ENCODE measurements at regions not wholly inside any gene's neighbourhood (a gene's known extent, or its start where the extent isn't known, plus 50 kb on each side); places are given as distances from the start of the nearest gene placed in this dataset.

DNA sequence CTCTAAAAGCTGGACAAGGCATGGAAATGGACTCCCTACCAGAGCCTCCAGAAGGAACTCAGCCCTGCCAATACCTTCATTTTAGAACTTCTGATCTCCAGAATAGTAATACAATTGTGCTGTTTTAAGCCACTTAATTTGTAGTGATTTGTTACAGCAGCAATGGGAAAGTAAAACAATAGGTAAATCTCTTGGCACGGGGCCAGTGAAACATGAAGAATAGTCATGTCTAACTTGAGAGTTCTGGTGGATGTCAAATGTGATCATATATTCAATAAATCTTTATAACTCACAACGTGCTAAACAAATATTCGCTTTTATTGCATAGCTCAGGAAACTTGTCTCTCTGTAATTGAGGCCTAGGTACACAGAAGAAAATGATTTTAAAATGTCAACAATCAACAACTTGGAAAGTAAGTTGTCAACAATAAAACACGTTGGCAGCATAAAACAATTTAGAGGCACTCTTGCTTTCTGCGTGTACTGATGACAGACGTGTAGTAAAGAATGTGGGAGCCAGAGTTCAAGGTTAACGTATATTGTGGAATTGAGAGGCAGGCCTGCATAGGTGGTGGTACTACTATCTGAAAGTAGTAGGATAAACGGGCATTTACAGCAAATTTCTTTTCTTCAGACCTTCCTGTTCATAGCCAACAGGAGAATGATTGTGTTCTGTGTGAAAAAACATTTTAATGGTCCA, 140.5 kb upstream of the OPRM1 start:
- DNase-seq (ENCODE audit: low read depth in 4 of 4, low spot score in 2 of 4): no peak

DNA sequence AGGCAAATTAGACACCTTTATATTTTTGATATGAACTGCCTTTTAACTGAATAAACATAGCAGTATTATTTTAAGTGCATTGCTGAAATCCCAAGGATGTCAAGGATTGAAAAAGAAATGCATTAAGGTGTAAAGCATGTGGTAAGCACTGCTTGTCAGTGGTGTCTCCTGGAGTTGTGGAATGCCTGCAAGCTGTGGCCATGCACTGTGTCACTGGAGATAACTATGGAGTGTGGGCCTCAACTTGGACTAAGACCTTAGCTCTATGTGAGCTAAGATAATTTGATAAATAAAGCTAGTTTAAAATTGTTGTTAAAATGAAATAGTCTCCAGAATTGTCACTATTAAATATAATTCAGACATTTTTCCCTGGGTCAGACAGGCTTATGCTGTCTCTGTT, 156.6 kb upstream of the OPRM1 start:
- no peak for DNase-seq (ENCODE audit: low read depth in 4 of 4, low spot score in 2 of 4)

DNA sequence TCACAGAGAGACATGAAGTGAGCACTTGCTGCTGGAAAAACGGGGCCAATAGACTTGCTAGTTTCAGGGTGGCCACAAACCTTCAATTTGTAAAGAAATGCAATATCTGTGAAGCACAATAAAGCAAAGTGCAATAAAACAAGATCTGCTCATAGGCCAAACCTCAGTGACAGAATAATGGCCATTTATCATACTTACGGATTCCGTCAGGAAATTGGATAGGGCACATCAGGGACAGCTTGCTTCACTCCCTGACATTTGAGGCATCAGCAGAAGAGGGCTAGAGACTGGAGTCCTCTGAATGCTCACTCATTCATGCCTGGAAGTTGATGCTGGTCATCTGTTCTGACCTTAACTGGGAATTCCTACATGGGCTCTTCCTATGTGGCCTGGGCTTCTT, 165.5 kb upstream of the OPRM1 start:
- DNase-seq (ENCODE audit: low read depth in 4 of 4, low spot score in 2 of 4): peak in 3 of 4 donors; percentile 3 to 8 (median 3)

DNA sequence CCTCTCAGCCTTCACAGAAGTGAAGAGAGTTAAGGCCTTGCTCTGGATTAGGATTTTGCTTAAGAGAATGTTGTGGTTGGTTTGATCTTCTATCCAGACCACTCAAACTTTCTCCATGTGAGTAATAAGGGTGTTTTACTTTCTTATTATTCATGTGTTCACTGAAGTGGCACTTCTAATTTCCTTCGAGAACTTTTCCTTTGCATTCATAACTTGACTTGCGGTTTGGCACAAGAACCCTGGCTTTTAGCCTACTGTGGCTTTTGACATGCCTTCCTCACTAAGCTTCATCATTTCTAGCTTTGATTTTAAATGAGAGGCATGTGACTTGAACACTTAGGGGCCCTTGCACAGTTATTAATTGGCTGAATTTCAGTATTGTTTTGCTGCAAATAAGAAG, 166.1 kb upstream of the OPRM1 start:
- no peak for DNase-seq (ENCODE audit: low read depth in 4 of 4, low spot score in 2 of 4)

DNA sequence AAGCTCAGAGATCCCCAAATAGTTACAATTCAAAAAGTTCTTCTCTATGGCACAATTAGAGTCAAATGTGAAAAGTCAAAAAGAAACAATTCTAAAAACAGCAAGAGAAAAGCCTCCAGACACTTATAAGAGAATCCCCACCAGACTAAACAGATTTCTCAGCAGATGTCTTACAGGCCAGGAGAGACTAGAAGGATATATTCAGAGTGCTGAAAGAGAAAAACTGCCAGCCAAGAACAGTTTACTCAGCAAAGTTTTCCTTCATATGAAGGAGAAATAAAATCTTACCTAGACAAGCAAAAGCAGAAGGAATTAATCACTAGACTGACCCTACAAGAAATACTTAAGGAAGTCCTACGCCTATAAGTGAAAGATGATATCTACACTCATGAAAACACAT, 176.1 kb upstream of the OPRM1 start:
- DNase-seq (ENCODE audit: low read depth in 4 of 4, low spot score in 2 of 4): no peak

DNA sequence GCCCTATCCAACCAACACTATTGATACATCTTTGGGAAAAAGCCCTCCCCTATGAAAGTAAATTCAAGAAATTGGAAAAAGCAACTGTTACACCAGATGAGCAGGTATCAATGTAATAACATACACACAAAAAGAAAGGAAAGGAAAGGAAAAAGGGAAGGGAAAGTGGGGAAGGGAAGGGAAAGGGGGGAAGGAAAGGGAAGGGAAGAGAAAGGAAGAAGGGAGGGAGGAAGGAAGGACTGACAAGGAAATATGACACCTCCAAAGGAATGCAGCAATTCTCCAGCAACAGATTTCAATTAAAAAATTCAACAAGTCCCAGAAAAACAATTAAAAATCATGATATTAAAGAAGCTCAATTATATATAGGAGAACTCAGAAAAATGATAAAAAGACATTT, 176.9 kb upstream of the OPRM1 start:
- no peak for DNase-seq (ENCODE audit: low read depth in 4 of 4, low spot score in 2 of 4)

DNA sequence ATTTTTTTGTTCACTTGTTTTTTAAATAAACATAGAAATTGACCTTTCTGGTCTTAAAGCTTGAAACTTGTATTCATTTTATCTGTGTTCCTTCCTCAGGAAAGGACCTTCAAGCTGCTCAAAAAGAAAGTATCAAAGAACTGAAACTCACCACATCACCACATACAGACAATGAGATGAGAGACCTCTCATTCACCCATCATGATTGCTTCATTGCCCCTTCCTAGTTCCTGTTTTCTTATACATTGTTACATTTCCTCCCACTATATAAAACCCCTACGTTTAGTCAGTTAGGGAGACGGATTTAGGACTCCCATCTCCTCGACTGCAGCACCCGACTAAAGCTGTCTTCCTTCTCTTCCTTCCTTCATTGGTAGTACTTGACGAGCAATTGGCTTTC, 180.5 kb upstream of the OPRM1 start:
- no peak for DNase-seq (ENCODE audit: low read depth in 4 of 4, low spot score in 2 of 4)

DNA sequence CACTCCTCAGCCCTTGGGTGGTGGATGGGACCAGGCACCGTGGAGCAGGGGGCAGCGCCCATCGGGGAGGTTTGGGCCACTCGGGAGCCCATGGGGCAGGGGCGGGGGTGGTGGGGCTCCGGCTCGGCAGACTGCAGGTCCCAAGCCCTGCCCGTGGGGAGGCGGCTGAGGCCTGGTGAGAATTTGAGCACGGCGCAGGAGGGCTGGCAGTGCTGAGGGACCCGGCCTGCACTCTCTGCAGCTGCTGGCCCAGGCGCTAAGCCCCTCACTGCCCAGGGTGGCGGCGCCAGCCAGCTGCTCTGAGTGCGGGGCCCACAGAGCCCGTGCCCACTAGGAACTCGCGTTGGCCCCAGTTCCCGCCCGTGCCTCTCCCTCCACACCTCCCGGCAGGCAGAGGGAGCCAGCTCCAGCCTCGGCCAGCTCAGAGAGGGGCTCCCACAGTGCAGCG, 182.1 kb upstream of the OPRM1 start:
- DNase-seq (ENCODE audit: low read depth in 4 of 4, low spot score in 2 of 4): no peak

DNA sequence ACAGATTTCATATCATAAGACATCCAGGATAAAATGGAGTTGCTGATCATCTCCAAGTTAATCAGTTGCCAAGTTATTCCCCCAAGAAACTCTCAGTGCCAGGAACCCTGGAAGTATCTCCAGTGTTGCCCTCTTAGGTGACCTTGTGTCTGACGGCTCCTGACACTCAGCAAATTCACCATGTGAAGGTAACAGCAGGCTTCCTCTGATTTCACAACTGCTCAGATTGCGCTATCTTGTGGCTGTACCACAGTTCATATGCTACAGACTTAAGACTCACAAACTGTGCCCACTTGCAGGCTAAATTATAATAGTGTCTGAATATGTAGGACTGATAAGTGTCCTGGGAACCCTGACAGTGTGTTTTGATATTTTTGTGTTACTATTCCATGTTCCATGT, 186.6 kb upstream of the OPRM1 start:
- DNase-seq (ENCODE audit: low read depth in 4 of 4, low spot score in 2 of 4): no peak

DNA sequence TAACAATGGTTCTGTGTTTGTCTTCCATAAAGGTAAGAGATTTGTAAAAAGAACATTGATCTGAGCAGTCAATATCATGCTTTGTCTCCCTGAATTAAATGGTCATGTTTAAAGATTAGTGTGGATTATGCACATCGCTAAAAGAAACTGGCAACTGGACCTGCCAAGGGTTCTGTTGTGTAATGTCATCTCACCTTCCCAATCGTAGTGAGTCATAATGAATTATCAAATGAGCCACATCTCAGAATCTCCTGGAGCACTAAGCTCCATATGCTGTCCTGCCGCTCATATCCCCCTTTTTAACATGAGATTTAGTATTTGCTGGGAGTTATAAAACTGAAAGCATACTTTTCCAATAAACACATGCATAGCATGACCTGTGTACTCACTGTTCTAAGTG, 187.0 kb upstream of the OPRM1 start:
- DNase-seq (ENCODE audit: low read depth in 4 of 4, low spot score in 2 of 4): no peak

DNA sequence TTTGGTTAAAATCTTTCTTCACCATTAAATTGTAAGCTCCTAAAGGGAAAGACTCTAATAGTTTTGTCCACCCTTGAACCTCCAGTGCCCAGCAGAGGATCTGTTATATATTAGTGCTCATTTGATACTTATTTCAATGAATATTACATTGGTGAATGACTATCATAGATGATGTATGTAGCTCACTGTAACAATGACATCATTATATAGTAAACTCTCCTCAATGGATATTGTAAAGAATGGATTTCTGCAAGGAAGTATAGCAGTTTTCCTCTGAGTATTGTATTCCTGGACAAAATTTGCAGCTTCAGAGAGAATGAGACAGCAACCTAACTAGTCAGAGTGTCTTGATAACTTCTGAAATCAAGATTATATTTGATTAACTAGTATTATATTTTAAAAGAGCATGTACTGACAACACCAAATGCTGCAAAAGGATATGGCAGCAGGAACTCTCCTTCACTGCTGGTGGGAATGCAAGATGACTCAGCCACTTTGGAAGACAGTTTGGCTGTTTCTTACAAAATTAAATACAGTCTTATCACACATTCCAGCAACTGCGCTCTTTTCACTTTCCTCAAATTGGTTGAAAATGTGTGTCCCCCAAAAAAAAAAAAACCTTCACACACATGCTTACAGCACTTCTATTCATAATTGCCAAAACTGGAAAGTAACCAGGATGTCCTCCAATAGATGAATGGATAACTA, 189.8 kb upstream of the OPRM1 start:
- DNase-seq (ENCODE audit: low read depth in 4 of 4, low spot score in 2 of 4): no peak

DNA sequence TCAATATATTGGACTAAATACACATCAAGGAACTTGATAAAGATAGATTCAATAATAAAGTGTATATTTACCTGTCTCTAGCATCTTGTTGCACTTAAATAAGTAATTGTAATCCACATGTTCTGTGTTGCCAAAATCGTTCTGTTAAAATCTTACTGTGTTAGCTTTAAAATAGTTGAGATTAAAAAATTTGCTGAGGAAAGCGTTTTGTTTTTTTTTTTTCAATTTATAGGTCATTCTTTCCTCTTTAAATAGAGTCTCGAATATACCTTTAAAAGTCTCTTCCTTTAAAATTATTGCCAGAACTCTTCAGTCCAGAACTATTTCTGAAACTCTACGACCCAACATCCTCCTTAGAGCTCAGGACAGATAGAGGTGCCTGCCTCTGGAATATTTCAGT, 195.6 kb upstream of the OPRM1 start:
- no peak for DNase-seq (ENCODE audit: low read depth in 4 of 4, low spot score in 2 of 4)

DNA sequence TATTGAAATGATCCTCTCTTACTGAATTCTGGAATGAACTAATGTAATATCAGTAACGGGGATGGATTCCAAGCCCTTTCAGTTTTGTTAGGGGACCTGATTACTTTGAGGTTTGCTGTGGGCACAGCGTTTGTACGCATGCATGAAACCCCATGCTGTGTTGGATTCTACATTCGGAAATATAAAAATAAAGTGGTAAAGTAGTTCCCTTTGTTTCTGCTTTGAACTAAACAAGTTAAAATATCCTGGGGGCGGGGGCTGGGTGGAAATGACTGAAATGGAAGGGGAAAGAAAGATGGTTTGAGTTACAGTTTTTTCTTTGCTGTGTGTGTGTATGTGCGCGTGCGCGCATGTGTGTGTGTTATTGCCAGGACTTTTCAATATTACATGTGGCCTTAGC, 196.5 kb upstream of the OPRM1 start:
- DNase-seq (ENCODE audit: low read depth in 4 of 4, low spot score in 2 of 4): no peak

DNA sequence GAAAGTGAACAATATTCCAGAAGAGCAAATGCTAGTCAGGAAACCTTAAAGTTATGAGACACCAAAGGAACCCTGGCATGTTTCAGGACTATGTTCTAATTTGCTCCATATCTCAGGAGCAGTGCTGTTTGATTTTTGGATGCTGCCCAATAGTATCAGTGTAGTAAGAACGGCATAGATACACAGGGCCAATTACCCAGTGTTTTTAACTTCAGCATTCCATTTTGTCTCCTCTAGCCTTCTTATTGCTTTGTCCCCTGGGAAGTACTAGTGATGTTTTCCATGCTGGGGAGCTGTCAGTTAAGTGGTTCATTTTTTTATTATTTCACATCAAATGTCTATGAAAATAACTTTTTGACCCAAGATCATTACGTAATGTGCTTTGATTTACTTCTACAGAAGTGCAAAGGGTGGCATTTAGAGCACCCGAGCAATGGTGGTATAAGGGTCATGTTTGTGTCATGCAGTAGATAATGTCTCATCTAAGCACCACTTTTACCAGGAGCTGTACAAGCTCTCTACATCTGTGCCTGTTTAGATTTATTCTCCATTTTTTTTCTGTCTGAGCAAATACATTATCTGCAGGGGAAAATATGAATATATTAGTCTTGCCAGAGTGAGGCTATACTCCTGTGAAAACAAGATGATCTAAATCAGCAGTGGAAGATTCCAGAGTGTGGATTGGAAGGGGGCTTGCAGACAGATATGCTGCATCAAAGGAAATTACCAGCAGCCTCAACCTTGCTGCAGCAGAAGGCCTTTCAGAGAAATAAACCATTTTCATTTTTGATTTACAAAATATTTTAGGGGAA, 198.8 kb upstream of the OPRM1 start:
- no peak for DNase-seq (ENCODE audit: low read depth in 4 of 4, low spot score in 2 of 4)

DNA sequence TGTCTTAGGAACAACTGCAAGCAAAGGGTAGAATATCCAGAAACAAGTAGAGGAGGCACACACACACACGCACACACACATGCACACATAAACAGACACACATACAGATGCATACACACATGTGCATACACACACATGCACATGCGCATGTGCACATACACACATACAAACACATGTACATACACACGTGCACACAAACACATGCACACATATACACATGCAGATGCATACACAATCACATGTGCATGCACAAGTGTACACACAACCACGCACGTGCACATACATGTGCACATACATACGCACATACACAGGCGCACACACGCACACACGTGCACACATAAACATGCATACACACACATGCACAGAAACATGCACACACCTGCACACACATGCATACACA, 206.5 kb upstream of the OPRM1 start:
- DNase-seq (ENCODE audit: low read depth in 4 of 4, low spot score in 2 of 4): no peak

DNA sequence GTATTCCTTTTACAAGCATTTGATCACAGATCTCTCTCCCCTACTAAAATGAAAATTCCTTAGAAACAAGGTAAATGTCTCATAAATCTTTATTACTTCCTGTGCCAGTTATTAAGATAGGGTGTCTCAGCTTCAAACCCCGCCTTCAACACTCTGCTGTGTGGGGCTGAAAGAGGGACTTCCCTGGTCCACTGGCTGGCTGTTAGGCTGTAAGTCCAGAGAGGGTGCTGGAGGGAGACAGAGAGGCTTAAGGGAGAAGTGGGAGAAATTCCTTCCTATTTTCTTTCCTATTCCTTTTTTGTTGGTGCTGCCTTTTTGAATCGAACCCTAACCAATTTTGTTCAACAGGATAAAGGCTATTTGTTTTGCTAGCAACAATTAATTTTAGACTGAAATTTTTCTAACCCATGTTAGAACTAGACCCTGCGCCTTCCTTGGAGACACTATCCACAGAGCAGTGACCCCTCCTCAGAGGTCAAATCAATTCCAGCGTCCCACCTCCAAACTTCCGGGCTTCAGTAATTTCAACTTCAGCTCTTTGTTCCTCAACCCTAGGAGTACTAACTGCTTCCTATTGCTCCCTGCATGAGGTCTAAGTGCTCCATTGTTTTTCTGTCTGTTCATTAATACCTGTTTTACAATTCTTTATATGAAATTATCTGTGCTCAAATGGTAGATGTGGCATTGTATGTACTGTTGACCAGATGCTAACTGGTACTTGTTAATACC, 207.5 kb upstream of the OPRM1 start:
- no peak for DNase-seq (ENCODE audit: low read depth in 4 of 4, low spot score in 2 of 4)

DNA sequence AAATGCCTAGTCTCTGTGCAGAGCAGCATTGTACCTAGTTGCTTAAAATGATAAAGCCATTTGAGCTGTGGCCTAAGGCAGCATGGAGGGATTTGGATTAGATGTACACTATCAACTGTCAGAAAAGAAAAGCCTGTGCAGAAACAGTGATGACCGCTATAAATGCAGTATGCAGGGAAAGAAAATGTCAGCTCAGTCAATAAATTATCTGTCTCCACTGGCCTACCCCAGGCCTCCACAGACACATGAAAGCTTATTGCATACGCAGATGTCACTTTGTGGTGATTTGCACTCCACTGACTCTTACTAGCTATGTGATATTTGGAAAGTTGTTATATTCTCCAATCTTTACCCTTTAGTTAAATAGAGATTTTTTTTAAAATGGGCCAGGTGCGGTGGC, 221.9 kb upstream of the OPRM1 start:
- DNase-seq (ENCODE audit: low read depth in 4 of 4, low spot score in 2 of 4): no peak

DNA sequence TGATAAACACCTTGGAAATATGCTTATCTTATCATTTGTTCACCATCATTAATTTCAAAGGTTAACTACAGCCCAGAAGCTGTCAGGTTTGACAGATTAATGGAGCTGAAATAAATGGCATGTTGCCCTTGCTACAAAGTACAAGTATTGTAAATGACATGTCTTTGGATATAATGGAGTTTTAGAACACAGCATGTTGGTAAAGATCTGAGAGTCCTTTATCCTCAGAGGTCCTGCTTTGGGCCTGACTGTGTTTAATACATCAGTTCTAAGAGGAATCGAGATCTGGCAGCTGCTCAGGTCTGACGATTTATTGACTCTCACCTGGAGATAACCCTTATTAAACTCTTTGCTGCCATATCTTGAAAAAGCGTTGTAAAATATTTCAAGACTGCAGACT, 222.7 kb upstream of the OPRM1 start:
- DNase-seq (ENCODE audit: low read depth in 4 of 4, low spot score in 2 of 4): no peak

DNA sequence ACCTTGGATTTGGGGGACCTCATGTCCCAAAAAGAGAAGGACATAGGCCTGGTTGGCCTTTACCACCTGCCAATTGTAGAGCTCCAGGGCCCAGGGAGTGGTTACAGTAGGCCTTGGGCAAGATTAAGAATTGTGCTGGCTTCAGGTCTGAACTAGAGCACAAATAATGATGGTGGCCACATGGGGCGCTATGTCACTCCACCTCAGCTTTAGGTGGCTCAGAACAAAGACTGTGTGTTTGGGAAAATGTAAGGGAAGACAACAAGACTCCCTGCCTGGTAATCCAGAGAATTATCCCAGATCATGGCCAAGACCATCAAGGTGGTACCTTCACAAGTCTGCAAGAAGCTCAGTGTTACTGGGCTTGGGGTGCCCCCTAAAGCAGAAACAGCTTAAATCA, 224.9 kb upstream of the OPRM1 start:
- DNase-seq (ENCODE audit: low read depth in 4 of 4, low spot score in 2 of 4): no peak

DNA sequence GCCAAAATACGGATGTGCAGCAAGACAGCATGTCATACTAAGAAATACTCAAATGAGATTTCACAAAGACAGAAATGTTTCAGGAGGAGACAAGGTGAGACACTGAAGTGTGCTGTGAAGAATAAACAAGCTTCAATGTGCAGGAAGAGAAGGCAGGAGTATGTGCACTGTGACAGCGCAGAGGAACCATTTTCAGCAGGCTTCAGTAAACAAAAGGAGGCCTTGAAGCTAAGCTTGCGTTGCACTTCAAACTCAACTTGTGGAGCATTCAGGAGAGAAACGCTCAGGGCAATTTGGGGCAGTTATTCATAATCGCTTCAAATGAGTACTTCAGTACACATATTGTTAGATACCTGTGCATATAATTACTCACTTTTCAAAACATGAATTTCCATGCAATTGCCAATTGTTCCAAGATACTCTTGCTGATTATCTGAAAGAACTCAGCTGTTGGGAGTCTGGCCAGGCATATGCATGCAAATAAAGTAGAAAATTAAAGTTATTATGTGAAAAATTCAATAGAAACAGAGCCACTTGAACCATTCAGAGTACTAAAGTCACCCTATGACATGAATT, 234.2 kb upstream of the OPRM1 start:
- no peak for DNase-seq (ENCODE audit: low read depth in 4 of 4, low spot score in 2 of 4)

DNA sequence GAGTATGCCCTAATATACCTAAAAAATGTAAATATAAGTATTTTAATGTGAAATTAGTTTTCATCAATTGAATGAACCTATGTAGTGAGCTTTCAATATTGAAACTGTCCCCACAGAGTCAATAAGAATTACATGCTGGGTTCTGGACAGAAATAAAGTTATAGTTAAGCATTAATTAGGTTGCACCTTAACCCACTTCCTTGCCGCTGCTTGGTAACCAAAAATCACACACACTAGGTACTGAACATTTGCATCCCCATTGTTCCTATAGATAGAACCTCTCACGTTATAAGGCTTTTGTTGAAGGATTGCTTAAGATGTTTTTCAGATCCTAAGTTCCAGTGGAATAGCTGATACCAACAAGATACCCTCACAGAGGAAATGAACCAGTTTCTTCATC, 237.1 kb upstream of the OPRM1 start:
- DNase-seq (ENCODE audit: low read depth in 4 of 4, low spot score in 2 of 4): no peak
